SH-SY5Y (cell line): ENCODE measurements at regions not wholly inside any gene's neighbourhood (a gene's known extent, or its start where the extent isn't known, plus 50 kb on each side); places are given as distances from the start of the nearest gene placed in this dataset.

Experiments used
- GATA2 ChIP-seq: IDR thresholded peaks from 2 replicates; pipeline ENCODE4 v1.6.1; 2011; ENCODE audit warnings: mild to moderate bottlenecking, low read depth, low read length
- GATA3 ChIP-seq: IDR thresholded peaks from 2 replicates; pipeline ENCODE4 v1.6.1; 2011; ENCODE audit warnings: low read depth, mild to moderate bottlenecking, low read length, moderate library complexity

GRCh38 chr9:2453701-2454100 is 167.9 kb upstream of the VLDLR start:
- TF ChIP-seq GATA2: no peak
- TF ChIP-seq GATA3: no peak
